GM13977 (cell line): ENCODE measurements at regions not wholly inside any gene's neighbourhood (a gene's known extent, or its start where the extent isn't known, plus 50 kb on each side); places are given as distances from the start of the nearest gene placed in this dataset.

Experiments used
- DNase-seq: peaks from one replicate; pipeline ENCODE4 v3.0.0; 2012; ENCODE audit warnings: low spot score
- in situ Hi-C: fragments of 300-500 bp; cut with MboI; formaldehyde crosslinking; loops from one replicate; pipeline ENCODE4 v1.12.0; 2022; ENCODE audit warnings: low sequenced_read_pairs, low pct_unique_long_range_greater_than_20kb, mixed read lengths, inconsistent platforms; ENCODE audit not compliant: unreplicated experiment
- TF ChIP-seq, protein P1 (sequence below): IDR thresholded peaks from 2 replicates; pipeline ENCODE4 v1.5.1; 2012; ENCODE audit warnings: mild to moderate bottlenecking, control low read depth; ENCODE audit not compliant: insufficient read depth; ENCODE audit errors: extremely low read depth, missing control alignments

DNA sequence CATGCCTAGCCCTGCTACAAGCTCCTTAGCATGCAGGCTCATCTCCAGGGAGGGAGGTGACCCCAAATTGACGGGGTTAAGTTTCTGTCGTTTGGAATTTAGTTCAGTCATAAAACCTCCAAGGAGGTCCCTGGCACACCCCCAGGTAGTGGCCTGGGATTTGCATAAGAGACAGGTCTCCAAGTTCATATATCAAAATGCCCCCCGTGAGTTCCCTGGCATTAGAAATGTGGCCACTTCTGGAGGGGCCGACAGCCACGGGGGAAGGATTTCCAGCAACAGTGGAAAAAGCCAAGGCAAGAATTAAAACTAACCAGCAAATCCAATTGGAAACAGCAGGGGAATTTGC, 228.8 kb downstream of the BCL11B start:
- TF ChIP-seq, protein P1, sequence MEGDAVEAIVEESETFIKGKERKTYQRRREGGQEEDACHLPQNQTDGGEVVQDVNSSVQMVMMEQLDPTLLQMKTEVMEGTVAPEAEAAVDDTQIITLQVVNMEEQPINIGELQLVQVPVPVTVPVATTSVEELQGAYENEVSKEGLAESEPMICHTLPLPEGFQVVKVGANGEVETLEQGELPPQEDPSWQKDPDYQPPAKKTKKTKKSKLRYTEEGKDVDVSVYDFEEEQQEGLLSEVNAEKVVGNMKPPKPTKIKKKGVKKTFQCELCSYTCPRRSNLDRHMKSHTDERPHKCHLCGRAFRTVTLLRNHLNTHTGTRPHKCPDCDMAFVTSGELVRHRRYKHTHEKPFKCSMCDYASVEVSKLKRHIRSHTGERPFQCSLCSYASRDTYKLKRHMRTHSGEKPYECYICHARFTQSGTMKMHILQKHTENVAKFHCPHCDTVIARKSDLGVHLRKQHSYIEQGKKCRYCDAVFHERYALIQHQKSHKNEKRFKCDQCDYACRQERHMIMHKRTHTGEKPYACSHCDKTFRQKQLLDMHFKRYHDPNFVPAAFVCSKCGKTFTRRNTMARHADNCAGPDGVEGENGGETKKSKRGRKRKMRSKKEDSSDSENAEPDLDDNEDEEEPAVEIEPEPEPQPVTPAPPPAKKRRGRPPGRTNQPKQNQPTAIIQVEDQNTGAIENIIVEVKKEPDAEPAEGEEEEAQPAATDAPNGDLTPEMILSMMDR: no peak
- no peak for DNase-seq
- in situ Hi-C loops: no loop called here

GRCh38 chr14:99043756-99044155, 228.2 kb downstream of the BCL11B start:
- in situ Hi-C loops: no loop called here
- DNase-seq: no peak
- TF ChIP-seq, protein P1: no peak

- in situ Hi-C loops: no loop called here
- TF ChIP-seq, protein P1: no peak
- no peak for DNase-seq
These were observed 224.5 kb downstream of the BCL11B start for GRCh38 chr14:99047441-99048031.

DNA sequence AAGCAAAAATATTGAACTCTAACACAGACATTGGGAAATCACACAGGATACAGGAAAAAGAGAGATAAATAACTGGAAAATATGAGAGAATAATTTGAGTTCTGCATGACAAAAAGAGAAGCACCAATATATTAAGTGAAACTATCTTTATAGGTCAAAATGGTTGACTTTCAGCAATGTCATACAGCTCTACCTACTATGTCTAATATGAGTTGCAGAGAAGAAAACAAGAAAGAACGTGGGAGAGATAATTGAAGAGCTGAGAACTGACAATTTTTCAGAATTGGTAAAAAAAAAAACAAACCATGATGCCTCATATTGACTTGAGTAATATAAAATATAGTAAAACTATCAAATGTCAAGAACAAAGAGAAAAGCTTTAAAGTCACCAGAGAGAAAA, 221.7 kb downstream of the BCL11B start:
- TF ChIP-seq, protein P1: no peak
- no peak for DNase-seq
- in situ Hi-C loops: no loop called here

- no peak for DNase-seq
- in situ Hi-C loops: no loop called here
- TF ChIP-seq, protein P1: no peak
These were observed 219.5 kb downstream of the BCL11B start for GRCh38 chr14:99052467-99052866.

DNA sequence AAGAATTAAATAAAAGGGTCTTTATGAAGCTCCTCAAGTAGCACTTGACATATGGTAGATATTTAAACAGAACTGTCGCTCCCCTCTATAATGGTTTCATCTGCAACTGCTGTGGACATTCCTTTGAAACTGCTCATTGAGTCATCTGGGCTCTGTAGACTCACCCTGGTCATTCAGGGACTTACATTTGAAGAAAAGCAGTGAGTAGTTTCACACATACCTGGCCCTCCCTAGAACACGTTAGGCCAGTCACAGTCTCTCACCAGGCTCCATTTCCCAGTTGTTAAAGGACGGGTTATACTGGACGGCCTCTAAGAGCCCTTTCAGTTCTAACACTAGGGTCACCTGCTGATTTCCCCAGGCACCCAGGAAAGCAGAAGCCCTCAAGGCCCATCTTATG, 217.0 kb downstream of the BCL11B start:
- TF ChIP-seq, protein P1: no peak
- no peak for DNase-seq
- in situ Hi-C loops: no loop called here

DNA sequence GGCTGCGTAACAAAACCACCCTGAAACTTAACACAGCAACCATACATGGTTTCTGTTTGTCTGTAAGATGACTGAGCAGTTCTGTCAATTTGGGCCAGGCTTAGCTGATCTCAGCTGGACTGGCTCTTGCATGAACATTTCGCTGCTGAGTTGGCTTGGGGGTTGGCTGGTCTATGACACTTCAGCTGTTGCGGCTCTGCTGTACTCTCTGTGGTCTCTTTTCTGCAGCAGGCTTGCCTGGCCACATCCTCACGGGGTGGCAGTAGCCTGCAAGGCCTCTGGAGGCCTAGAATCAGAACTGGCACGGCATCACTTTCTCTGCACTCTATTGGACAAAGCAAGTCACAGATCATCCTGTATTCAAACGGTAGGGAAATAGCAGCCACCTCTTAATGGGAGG, 216.2 kb downstream of the BCL11B start:
- no peak for DNase-seq
- TF ChIP-seq, protein P1: no peak
- in situ Hi-C loops: no loop called here
